B cell (primary cell): ENCODE measurements at regions not wholly inside any gene's neighbourhood (a gene's known extent, or its start where the extent isn't known, plus 50 kb on each side); places are given as distances from the start of the nearest gene placed in this dataset.

ENCODE experiments used
- ATAC-seq: fragments of 200-7000 bp; cut with Tn5 transposase; one replicate; pipeline ENCODE4 v1.10.0; 2021; ENCODE audit warnings: low read depth, mild to moderate bottlenecking, moderate number of reproducible peaks, moderate library complexity
- CTCF ChIA-PET: fragments of 350-600 bp; sonication (Branson Sonifier 250); formaldehyde crosslinking; loops from one replicate; lab custom pipeline; 2021; ENCODE audit warnings: antibody characterized with exemption, inconsistent platforms; lab: Charles Lee
- POLR2A ChIA-PET: fragments of 350-600 bp; sonication (Branson Sonifier 250); formaldehyde crosslinking; loops from one replicate; lab custom pipeline; 2021; ENCODE audit warnings: antibody characterized with exemption; lab: Charles Lee
- DNase-seq: peaks from one replicate; pipeline ENCODE4 v3.0.0; 2013
- H2AFZ ChIP-seq: 2 replicates; pipeline ENCODE4 v1.6.1; 2012; ENCODE audit warnings: mild to moderate bottlenecking, low read depth, low read length; ENCODE audit not compliant: insufficient read depth, poor library complexity, severe bottlenecking
- H3K27ac ChIP-seq, 2 donors: 1 replicate in 1 of 2; 2 replicates in 1 of 2; pipeline ENCODE4 v1.5.1; 2012 to 2013; ENCODE audit warnings: low read length in 2 of 2, mild to moderate bottlenecking in 2 of 2, moderate library complexity in 1 of 2
- H3K27me3 ChIP-seq, 4 experiments: fragments of 200-600 bp in 1 of 4; sonication (generic) in 1 of 4; replicated peaks in 1 of 4; 1 replicate in 2 of 4; 2 replicates in 2 of 4; pipeline versions ENCODE4 v1.6.1 to v1.7.0; 2013 to 2016; ENCODE audit warnings: low read length in 3 of 4, mild to moderate bottlenecking in 2 of 4, mixed read lengths in 1 of 4, moderate library complexity in 1 of 4; ENCODE audit not compliant: insufficient read depth in 4 of 4, control insufficient read depth in 3 of 4; ENCODE audit errors: control extremely low read depth in 1 of 4
- H3K36me3 ChIP-seq, 2 experiments: replicated peaks in 1 of 2; 1 replicate in 1 of 2; 2 replicates in 1 of 2; pipeline versions ENCODE4 v1.6.1 to v1.7.1; 2013; ENCODE audit warnings: low read length in 1 of 2; ENCODE audit not compliant: insufficient read depth in 2 of 2, control insufficient read depth in 1 of 2; ENCODE audit errors: control extremely low read depth in 1 of 2, extremely low read depth in 1 of 2
- H3K4me1 ChIP-seq, 2 donors: fragments of 200-600 bp in 1 of 2; sonication (generic) in 1 of 2; 1 replicate in 1 of 2; 2 replicates in 1 of 2; pipeline versions ENCODE4 v1.5.1 to v1.6.1; 2013 to 2017; ENCODE audit warnings: low read length in 2 of 2; ENCODE audit not compliant: control insufficient read depth in 2 of 2, insufficient read depth in 2 of 2
- H3K4me2 ChIP-seq: replicated peaks from 2 replicates; pipeline ENCODE3; 2012; ENCODE audit warnings: mild to moderate bottlenecking, low read depth, low read length; ENCODE audit not compliant: poor library complexity, severe bottlenecking
- H3K4me3 ChIP-seq, 5 experiments: fragments of 200-600 bp in 1 of 5; sonication (generic) in 1 of 5; 1 replicate in 3 of 5; 2 replicates in 2 of 5; pipeline versions ENCODE4 v1.5.1 to v1.7.0; 2011 to 2016; ENCODE audit warnings: low read length in 4 of 5, mild to moderate bottlenecking in 4 of 5, low read depth in 2 of 5, control low read depth in 1 of 5, moderate library complexity in 1 of 5; ENCODE audit not compliant: insufficient read depth in 1 of 5; ENCODE audit errors: control extremely low read depth in 1 of 5, extremely low read depth in 1 of 5
- H3K79me2 ChIP-seq: fragments of 200-600 bp; sonication (generic); one replicate; pipeline ENCODE4 v1.6.0; 2016; ENCODE audit warnings: low read length; ENCODE audit not compliant: control insufficient read depth, insufficient read depth
- H3K9ac ChIP-seq: fragments of 200-600 bp; sonication (generic); 2 replicates; pipeline ENCODE4 v1.6.1; 2017; ENCODE audit warnings: mild to moderate bottlenecking, low read length, moderate library complexity
- H3K9me3 ChIP-seq, 3 donors: one replicate each; pipeline versions ENCODE4 v1.6.1 to v1.7.1; 2013; ENCODE audit warnings: low read length in 2 of 3; ENCODE audit not compliant: control insufficient read depth in 2 of 3, insufficient read depth in 1 of 3; ENCODE audit errors: control extremely low read depth in 1 of 3
- H4K20me1 ChIP-seq: 2 replicates; pipeline ENCODE4 v1.6.0; 2012; ENCODE audit warnings: mild to moderate bottlenecking, low read length; ENCODE audit not compliant: insufficient read depth, control insufficient read depth, poor library complexity, severe bottlenecking
- H3K27ac Mint-ChIP-seq: one replicate; pipeline ENCODE4 v1.8.0; 2021; ENCODE audit warnings: mixed read lengths
- H3K27me3 Mint-ChIP-seq: one replicate; pipeline ENCODE4 v1.8.0; 2021; ENCODE audit warnings: mixed read lengths
- H3K4me1 Mint-ChIP-seq: one replicate; pipeline ENCODE4 v1.8.0; 2021; ENCODE audit warnings: mixed read lengths
- H3K4me3 Mint-ChIP-seq: one replicate; pipeline ENCODE4 v1.8.0; 2021; ENCODE audit warnings: mixed read lengths
- H3K9me3 Mint-ChIP-seq: one replicate; pipeline ENCODE4 v1.8.0; 2022; ENCODE audit warnings: mixed read lengths; ENCODE audit not compliant: insufficient read depth
- CTCF ChIP-seq: fragments of 200-600 bp; IDR thresholded peaks from one replicate; pipeline ENCODE4 v1.8.0; 2022; ENCODE audit warnings: antibody characterized with exemption, mild to moderate bottlenecking
- EZH2 ChIP-seq: IDR thresholded peaks from 2 replicates; pipeline ENCODE4 v1.6.1; 2012; ENCODE audit warnings: borderline replicate concordance, low read depth, mild to moderate bottlenecking, moderate library complexity, low read length; ENCODE audit not compliant: insufficient read depth, poor library complexity, severe bottlenecking
- WGBS: methylation state at CpG from one replicate; pipeline ENCODE4 v1.1.5; 2013; ENCODE audit warnings: missing lambda C conversion rate; ENCODE audit not compliant: insufficient coverage; 5-methylcytosine and 5-hydroxymethylcytosine counted together
- intact Hi-C: fragments of 100-400 bp; cut with micrococcal nuclease; formaldehyde crosslinking; loops from one replicate; pipeline ENCODE4 v1.10.0; 2022

DNA sequence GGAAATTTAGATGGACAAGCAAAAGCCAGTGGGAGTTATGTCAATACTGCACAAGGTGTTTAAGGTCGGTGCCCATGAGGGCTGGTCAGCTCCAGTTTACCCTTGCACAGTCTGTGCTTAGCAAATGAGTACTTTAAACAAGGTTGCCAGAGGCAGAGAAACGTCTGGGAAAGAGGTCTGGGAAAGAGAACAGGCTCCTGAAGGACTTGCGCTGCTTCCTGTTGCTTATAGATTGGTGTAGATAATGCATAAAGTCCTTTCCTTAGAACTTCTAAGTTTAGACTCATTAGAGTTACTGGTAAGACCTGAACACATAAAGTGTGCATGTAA, 162.6 kb upstream of the P2RY1 start:
- intact Hi-C loops = no loop called here
- ChIA-PET POLR2A (no interaction called here), CTCF (no interaction called here)
- peaks cover 3% of the 10 kb centered on the region for H3K4me1 Mint-ChIP-seq
- Histone ChIP-seq H3K36me3 (no peaks in the 10 kb centered on the region), H3K9ac (no peak overlapping the region), H3K4me2 (no peak overlapping the region), H3K4me3 (no peak overlapping the region), H4K20me1 (no peaks in the 10 kb centered on the region), H3K4me1 (no peaks in the 10 kb centered on the region), H3K79me2 (no peaks in the 10 kb centered on the region), H3K9me3 (no peaks in the 10 kb centered on the region), H3K27me3 (peaks cover 0 to 6% (median 2%) of the 10 kb centered on the region in 4 experiments), H2AFZ (no peak overlapping the region), H3K27ac (no peak overlapping the region)
- DNase-seq = no peak
- H3K27me3 Mint-ChIP-seq = peaks cover 21% of the 10 kb centered on the region
- no peak overlapping the region for H3K27ac Mint-ChIP-seq
- WGBS = 78% methylated on average over 1 of the region's 3 CpGs
- TF ChIP-seq EZH2 (no peak), CTCF (no peak)
- no peak overlapping the region for H3K4me3 Mint-ChIP-seq
- ATAC-seq = no peak
- H3K9me3 Mint-ChIP-seq = no peaks in the 10 kb centered on the region

GRCh38 chr3:152676810-152677379, 158.0 kb upstream of the P2RY1 start:
- ATAC-seq = no peak
- no peak overlapping the region for H3K4me3 ChIP-seq
- intact Hi-C loops = no loop called here
- peaks cover 0 to 6% (median under 1%) of the 10 kb centered on the region in 4 experiments for H3K27me3 ChIP-seq
- no peaks in the 10 kb centered on the region for H3K79me2 ChIP-seq
- POLR2A ChIA-PET = no interaction called here
- peaks cover 17% of the 10 kb centered on the region for H3K27me3 Mint-ChIP-seq
- no peak for TF ChIP-seq CTCF
- no peak for TF ChIP-seq EZH2
- H3K9ac ChIP-seq = no peak overlapping the region
- H3K4me1 ChIP-seq = no peaks in the 10 kb centered on the region
- H3K9me3 Mint-ChIP-seq = no peaks in the 10 kb centered on the region
- no peaks in the 10 kb centered on the region for H3K36me3 ChIP-seq
- H3K27ac ChIP-seq = no peak overlapping the region
- CTCF ChIA-PET = no interaction called here
- no peak overlapping the region for H3K27ac Mint-ChIP-seq
- H2AFZ ChIP-seq = no peak overlapping the region
- DNase-seq = no peak
- H3K4me1 Mint-ChIP-seq = no peaks in the 10 kb centered on the region
- no CpG with 5 or more reads among the region's 2 CpGs for WGBS
- no peak overlapping the region for H3K4me2 ChIP-seq
- H3K9me3 ChIP-seq = no peaks in the 10 kb centered on the region
- H4K20me1 ChIP-seq = no peaks in the 10 kb centered on the region
- no peak overlapping the region for H3K4me3 Mint-ChIP-seq
